ENCODE measurements at regions not wholly inside any gene's neighbourhood (a gene's known extent, or its start where the extent isn't known, plus 50 kb on each side); places are given as distances from the start of the nearest gene placed in this dataset.

DNA sequence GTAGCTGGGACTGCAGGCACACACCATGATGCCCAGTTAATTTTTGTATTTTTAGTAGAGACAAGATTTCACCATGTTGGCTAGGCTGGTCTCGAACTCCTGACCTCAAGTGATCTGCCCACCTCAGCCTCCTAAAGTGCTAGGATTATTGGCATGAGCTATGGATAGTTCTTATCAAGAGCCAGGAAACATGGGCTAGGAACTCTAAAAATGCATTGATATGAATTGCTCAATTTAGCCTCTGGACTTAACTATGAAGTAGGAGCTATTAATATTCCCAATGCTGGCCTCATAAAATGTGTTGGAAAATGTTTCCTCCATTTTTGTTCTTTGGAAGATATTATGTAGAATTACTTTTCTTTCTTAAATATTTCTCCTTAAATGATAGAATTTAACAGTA, 82.8 kb upstream of the PEX5L start:
- TF ChIP-seq, protein P1, sequence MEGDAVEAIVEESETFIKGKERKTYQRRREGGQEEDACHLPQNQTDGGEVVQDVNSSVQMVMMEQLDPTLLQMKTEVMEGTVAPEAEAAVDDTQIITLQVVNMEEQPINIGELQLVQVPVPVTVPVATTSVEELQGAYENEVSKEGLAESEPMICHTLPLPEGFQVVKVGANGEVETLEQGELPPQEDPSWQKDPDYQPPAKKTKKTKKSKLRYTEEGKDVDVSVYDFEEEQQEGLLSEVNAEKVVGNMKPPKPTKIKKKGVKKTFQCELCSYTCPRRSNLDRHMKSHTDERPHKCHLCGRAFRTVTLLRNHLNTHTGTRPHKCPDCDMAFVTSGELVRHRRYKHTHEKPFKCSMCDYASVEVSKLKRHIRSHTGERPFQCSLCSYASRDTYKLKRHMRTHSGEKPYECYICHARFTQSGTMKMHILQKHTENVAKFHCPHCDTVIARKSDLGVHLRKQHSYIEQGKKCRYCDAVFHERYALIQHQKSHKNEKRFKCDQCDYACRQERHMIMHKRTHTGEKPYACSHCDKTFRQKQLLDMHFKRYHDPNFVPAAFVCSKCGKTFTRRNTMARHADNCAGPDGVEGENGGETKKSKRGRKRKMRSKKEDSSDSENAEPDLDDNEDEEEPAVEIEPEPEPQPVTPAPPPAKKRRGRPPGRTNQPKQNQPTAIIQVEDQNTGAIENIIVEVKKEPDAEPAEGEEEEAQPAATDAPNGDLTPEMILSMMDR (conservative IDR thresholded peaks at IDR 0.05 in 1 of 2, IDR thresholded peaks at IDR 0.05 in 1 of 2; ENCODE audit: low read depth in 1 of 2, low read length in 2 of 2): no peak
- TF ChIP-seq EZH2 (IDR thresholded peaks at IDR 0.05; ENCODE audit: low read length, missing control alignments): no peak

Measured in fibroblast of lung (primary cell).